ENCODE measurements at regions not wholly inside any gene's neighbourhood (a gene's known extent, or its start where the extent isn't known, plus 50 kb on each side); places are given as distances from the start of the nearest gene placed in this dataset.

- CTCF ChIA-PET: interaction anchor here (0.7 kb wide), 1 partner anchor 119 kb away, joined by 3 read pairs; no protein-coding TSS in a partner anchor
Measured at GRCh38 chr18:44135741-44136140, 544.9 kb upstream of the SETBP1 start.

GRCh38 chr18:44136326-44136725, 544.4 kb upstream of the SETBP1 start:
- no peaks in the 10 kb centered on the region for H3K4me1 ChIP-seq (ENCODE audit: control insufficient read depth, insufficient read depth, low read length)
- POLR2A ChIA-PET: no interaction called here

More at GRCh38 chr18:44135741-44136140, 544.9 kb upstream of the SETBP1 start:
- no peak for TF ChIP-seq ZNF16 (tag by site-specific recombination; IDR thresholded peaks at IDR 0.05; ENCODE audit: low read depth)
- TF ChIP-seq ZEB2 (tag by site-specific recombination; IDR thresholded peaks at IDR 0.05): no peak
- no peak for TF ChIP-seq ZNF645 (tag by site-specific recombination; IDR thresholded peaks at IDR 0.05)
- no peak for TF ChIP-seq ZNF19 (tag by site-specific recombination; IDR thresholded peaks at IDR 0.05; ENCODE audit: low read depth)
- TF ChIP-seq ZNF768 (tag by site-specific recombination; IDR thresholded peaks at IDR 0.05): no peak
- no peak for TF ChIP-seq RBAK (tag by site-specific recombination; IDR thresholded peaks at IDR 0.05)
- no peak for TF ChIP-seq ZNF670 (tag by site-specific recombination; IDR thresholded peaks at IDR 0.05; ENCODE audit: low read depth)
- TF ChIP-seq ZNF202 (tag by site-specific recombination; IDR thresholded peaks at IDR 0.05; ENCODE audit: borderline replicate concordance): no peak
- no peak for TF ChIP-seq ZNF184 (tag by site-specific recombination; IDR thresholded peaks at IDR 0.05)
- no peak for TF ChIP-seq ZNF626 (tag by site-specific recombination; IDR thresholded peaks at IDR 0.05)
- TF ChIP-seq ZBTB48 (tag by site-specific recombination; IDR thresholded peaks at IDR 0.05): no peak
- TF ChIP-seq PATZ1 (tag by site-specific recombination; IDR thresholded peaks at IDR 0.05): no peak
- no peak for TF ChIP-seq ZNF426 (tag by site-specific recombination; IDR thresholded peaks at IDR 0.05)
- TF ChIP-seq KLF8 (tag by site-specific recombination; IDR thresholded peaks at IDR 0.05): no peak
- TF ChIP-seq ZNF76 (tag by site-specific recombination; IDR thresholded peaks at IDR 0.05; ENCODE audit: borderline replicate concordance, low read depth): no peak
- Histone ChIP-seq H3K27ac (ENCODE audit: extremely low read depth, low read depth, low read length) (no peak overlapping the region), H3K4me1 (ENCODE audit: control insufficient read depth, insufficient read depth, low read length) (no peaks in the 10 kb centered on the region), H3K36me3 (ENCODE audit: control insufficient read depth in 2 of 2, insufficient read depth in 1 of 2, low read length in 2 of 2) (no peaks in the 10 kb centered on the region), H3K4me3 (ENCODE audit: low read depth, low read length) (no peak overlapping the region), H3K9me3 (ENCODE audit: control insufficient read depth, insufficient read depth, low read depth, low read length) (no peaks in the 10 kb centered on the region)
- POLR2A ChIA-PET: no interaction called here

GRCh38 chr18:44143072-44143471, 537.6 kb upstream of the SETBP1 start:
- Histone ChIP-seq H3K36me3 (ENCODE audit: control insufficient read depth in 2 of 2, insufficient read depth in 1 of 2, low read length in 2 of 2) (no peaks in the 10 kb centered on the region), H3K9me3 (ENCODE audit: control insufficient read depth, insufficient read depth, low read depth, low read length) (no peaks in the 10 kb centered on the region), H3K4me1 (ENCODE audit: control insufficient read depth, insufficient read depth, low read length) (no peaks in the 10 kb centered on the region), H3K4me3 (ENCODE audit: low read depth, low read length) (no peak overlapping the region), H3K27ac (ENCODE audit: extremely low read depth, low read depth, low read length) (no peak overlapping the region)
- TF ChIP-seq ZNF518A (tag by site-specific recombination; conservative IDR thresholded peaks at IDR 0.05; ENCODE audit: low read depth): no peak
- TF ChIP-seq ZNF169 (tag by site-specific recombination; IDR thresholded peaks at IDR 0.05): no peak
- no peak for TF ChIP-seq ATF2 (tag by site-specific recombination; IDR thresholded peaks at IDR 0.05; ENCODE audit: low read depth)
- no peak for TF ChIP-seq GFI1B (tag by site-specific recombination; IDR thresholded peaks at IDR 0.05)
- TF ChIP-seq ZNF248 (tag by site-specific recombination; IDR thresholded peaks at IDR 0.05): no peak
- TF ChIP-seq ZNF24 (tag by site-specific recombination; IDR thresholded peaks at IDR 0.05): no peak
- no peak for TF ChIP-seq ZNF2 (tag by site-specific recombination; IDR thresholded peaks at IDR 0.05)
- no peak for TF ChIP-seq ZNF341 (tag by site-specific recombination; IDR thresholded peaks at IDR 0.05; ENCODE audit: low read depth)
- TF ChIP-seq ZNF621 (tag by site-specific recombination; IDR thresholded peaks at IDR 0.05): no peak
- POLR2A ChIA-PET: no interaction called here
- CTCF ChIA-PET: interaction anchor here (0.6 to 4.9 kb wide), 4 partner anchors 13 to 1070 kb away, joined by 3 to 28 read pairs (median 3); no protein-coding TSS in a partner anchor

More at GRCh38 chr18:44136326-44136725, 544.4 kb upstream of the SETBP1 start:
- Histone ChIP-seq H3K4me3 (ENCODE audit: low read depth, low read length) (no peak overlapping the region), H3K27ac (ENCODE audit: extremely low read depth, low read depth, low read length) (no peak overlapping the region), H3K9me3 (ENCODE audit: control insufficient read depth, insufficient read depth, low read depth, low read length) (no peaks in the 10 kb centered on the region), H3K36me3 (ENCODE audit: control insufficient read depth in 2 of 2, insufficient read depth in 1 of 2, low read length in 2 of 2) (no peaks in the 10 kb centered on the region)
- CTCF ChIA-PET: no interaction called here
- no peak for TF ChIP-seq ZNF140 (tag by site-specific recombination; IDR thresholded peaks at IDR 0.05)

Measured in HEK293 (cell line).